ENCODE measurements at regions not wholly inside any gene's neighbourhood (a gene's known extent, or its start where the extent isn't known, plus 50 kb on each side); places are given as distances from the start of the nearest gene placed in this dataset.

- TF ChIP-seq, protein P1, sequence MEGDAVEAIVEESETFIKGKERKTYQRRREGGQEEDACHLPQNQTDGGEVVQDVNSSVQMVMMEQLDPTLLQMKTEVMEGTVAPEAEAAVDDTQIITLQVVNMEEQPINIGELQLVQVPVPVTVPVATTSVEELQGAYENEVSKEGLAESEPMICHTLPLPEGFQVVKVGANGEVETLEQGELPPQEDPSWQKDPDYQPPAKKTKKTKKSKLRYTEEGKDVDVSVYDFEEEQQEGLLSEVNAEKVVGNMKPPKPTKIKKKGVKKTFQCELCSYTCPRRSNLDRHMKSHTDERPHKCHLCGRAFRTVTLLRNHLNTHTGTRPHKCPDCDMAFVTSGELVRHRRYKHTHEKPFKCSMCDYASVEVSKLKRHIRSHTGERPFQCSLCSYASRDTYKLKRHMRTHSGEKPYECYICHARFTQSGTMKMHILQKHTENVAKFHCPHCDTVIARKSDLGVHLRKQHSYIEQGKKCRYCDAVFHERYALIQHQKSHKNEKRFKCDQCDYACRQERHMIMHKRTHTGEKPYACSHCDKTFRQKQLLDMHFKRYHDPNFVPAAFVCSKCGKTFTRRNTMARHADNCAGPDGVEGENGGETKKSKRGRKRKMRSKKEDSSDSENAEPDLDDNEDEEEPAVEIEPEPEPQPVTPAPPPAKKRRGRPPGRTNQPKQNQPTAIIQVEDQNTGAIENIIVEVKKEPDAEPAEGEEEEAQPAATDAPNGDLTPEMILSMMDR (IDR thresholded peaks at IDR 0.05): no peak
- TF ChIP-seq POLR2A (IDR thresholded peaks at IDR 0.05): no peak
Observed at GRCh38 chrX:23114241-23114640, 114.5 kb downstream of the DDX53 start.
